ENCODE measurements at regions not wholly inside any gene's neighbourhood (a gene's known extent, or its start where the extent isn't known, plus 50 kb on each side); places are given as distances from the start of the nearest gene placed in this dataset.
"Not testable (repeated sequence)": the region's sequence is repeated elsewhere in the genome, so short reads cannot be mapped to it uniquely, and the experiment has no call there.

GRCh38 chr7:46099076-46099475 lies 178.0 kb upstream of the IGFBP3 start:
- no peak for ATAC-seq

- ATAC-seq: no peak
Measured at GRCh38 chr7:46091071-46091470, 170.0 kb upstream of the IGFBP3 start.

GRCh38 chr7:46089281-46089680 lies 168.2 kb upstream of the IGFBP3 start:
- no peak for ATAC-seq

- not testable (repeated sequence) for ATAC-seq
Measured at GRCh38 chr7:46088486-46088885, 167.4 kb upstream of the IGFBP3 start.

GRCh38 chr7:46080595-46081159 lies 159.6 kb upstream of the IGFBP3 start:
- no peak for ATAC-seq

GRCh38 chr7:46079421-46079820 lies 158.3 kb upstream of the IGFBP3 start:
- no peak for ATAC-seq

GRCh38 chr7:46076527-46076926 lies 155.5 kb upstream of the IGFBP3 start:
- ATAC-seq: no peak

- ATAC-seq: no peak
Measured at GRCh38 chr7:46072722-46073121, 151.7 kb upstream of the IGFBP3 start.

GRCh38 chr7:46071601-46072000 lies 150.5 kb upstream of the IGFBP3 start:
- no peak for ATAC-seq

- ATAC-seq: no peak
Measured at GRCh38 chr7:46071076-46071475, 150.0 kb upstream of the IGFBP3 start.

GRCh38 chr7:46068159-46068558 lies 147.1 kb upstream of the IGFBP3 start:
- ATAC-seq: no peak

GRCh38 chr7:46059308-46060020 lies 138.4 kb upstream of the IGFBP3 start:
- no peak for ATAC-seq

GRCh38 chr7:46058086-46058823 lies 137.2 kb upstream of the IGFBP3 start:
- no peak for ATAC-seq

- no peak for ATAC-seq
Measured at GRCh38 chr7:46054915-46055314, 133.8 kb upstream of the IGFBP3 start.

- no peak for ATAC-seq
Measured at GRCh38 chr7:46054272-46054671, 133.2 kb upstream of the IGFBP3 start.

GRCh38 chr7:46047581-46047980 lies 126.5 kb upstream of the IGFBP3 start:
- no peak for ATAC-seq

GRCh38 chr7:46043338-46043737 lies 122.3 kb upstream of the IGFBP3 start:
- ATAC-seq: not testable (repeated sequence)

- ATAC-seq: not testable (repeated sequence)
Measured at GRCh38 chr7:46039813-46040212, 118.7 kb upstream of the IGFBP3 start.

- ATAC-seq: no peak
Measured at GRCh38 chr7:46035166-46035565, 114.1 kb upstream of the IGFBP3 start.

- ATAC-seq: no peak
Measured at GRCh38 chr7:46034056-46034768, 113.1 kb upstream of the IGFBP3 start.

GRCh38 chr7:46033592-46033991 lies 112.5 kb upstream of the IGFBP3 start:
- ATAC-seq: no peak

- no peak for ATAC-seq
Measured at GRCh38 chr7:46032942-46033341, 111.9 kb upstream of the IGFBP3 start.

- no peak for ATAC-seq
Measured at GRCh38 chr7:46032353-46032752, 111.3 kb upstream of the IGFBP3 start.
